Peyer's patch (tissue), 4 donors: ENCODE measurements at regions not wholly inside any gene's neighbourhood (a gene's known extent, or its start where the extent isn't known, plus 50 kb on each side); places are given as distances from the start of the nearest gene placed in this dataset.

ENCODE experiments used
- CTCF ChIP-seq, 6 experiments: fragments of 450-650 bp in 4 of 6; fragments of 200-600 bp in 2 of 6; sonication (generic) in 1 of 6; IDR thresholded peaks; one replicate each; pipeline ENCODE4 v1.5.1; 2017 to 2019; ENCODE audit warnings: antibody characterized with exemption in 6 of 6, mild to moderate bottlenecking in 3 of 6, moderate library complexity in 1 of 6
- POLR2A ChIP-seq, 2 donors: fragments of 450-650 bp; IDR thresholded peaks; one replicate each; pipeline ENCODE4 v1.5.1; 2017; ENCODE audit warnings: antibody characterized with exemption in 2 of 2, mild to moderate bottlenecking in 2 of 2, moderate library complexity in 2 of 2

- TF ChIP-seq CTCF (IDR thresholded peaks at IDR 0.05) (no peak), POLR2A (IDR thresholded peaks at IDR 0.05) (no peak)
These were observed 434.4 kb upstream of the CNTN4 start for GRCh38 chr3:1664266-1664665.
